Activated naive CD8-positive, alpha-beta T cell treated with anti-CD3 and anti-CD28 coated beads for 36 hours (primary cell): ENCODE measurements at regions not wholly inside any gene's neighbourhood (a gene's known extent, or its start where the extent isn't known, plus 50 kb on each side); places are given as distances from the start of the nearest gene placed in this dataset.
"Not testable (repeated sequence)": the region's sequence is repeated elsewhere in the genome, so short reads cannot be mapped to it uniquely, and the experiment has no call there.

Source experiments
- DNase-seq: peaks from one replicate; pipeline ENCODE4 v3.0.0; 2021
- H3K27ac Mint-ChIP-seq: one replicate; pipeline ENCODE4 v1.8.0; 2022; ENCODE audit warnings: mild to moderate bottlenecking, moderate library complexity, mixed read lengths
- H3K27me3 Mint-ChIP-seq: one replicate; pipeline ENCODE4 v1.8.0; 2022; ENCODE audit warnings: mild to moderate bottlenecking, mixed read lengths
- H3K36me3 Mint-ChIP-seq: one replicate; pipeline ENCODE4 v1.8.0; 2021; ENCODE audit warnings: mild to moderate bottlenecking, mixed read lengths
- H3K4me1 Mint-ChIP-seq: one replicate; pipeline ENCODE4 v1.8.0; 2021; ENCODE audit warnings: mixed read lengths
- H3K4me3 Mint-ChIP-seq: one replicate; pipeline ENCODE4 v1.8.0; 2022; ENCODE audit warnings: mild to moderate bottlenecking, moderate library complexity, mixed read lengths
- H3K9me3 Mint-ChIP-seq: one replicate; pipeline ENCODE4 v1.8.0; 2022; ENCODE audit warnings: mixed read lengths

GRCh38 chr1:104172243-104172681, 422.6 kb downstream of the AMY1C start:
- Mint-ChIP-seq H3K36me3 (no peaks in the 10 kb centered on the region), H3K4me1 (no peaks in the 10 kb centered on the region), H3K9me3 (peaks cover 5% of the 10 kb centered on the region), H3K27ac (no peak overlapping the region), H3K4me3 (no peak overlapping the region), H3K27me3 (no peaks in the 10 kb centered on the region)
- DNase-seq, result no peak

GRCh38 chr1:104182251-104182650, 432.6 kb downstream of the AMY1C start:
- Mint-ChIP-seq H3K4me3 (no peak overlapping the region), H3K36me3 (no peaks in the 10 kb centered on the region), H3K4me1 (no peaks in the 10 kb centered on the region), H3K27me3 (no peaks in the 10 kb centered on the region), H3K27ac (no peak overlapping the region), H3K9me3 (no peaks in the 10 kb centered on the region)
- DNase-seq, result no peak

GRCh38 chr1:104189207-104189606, 439.5 kb downstream of the AMY1C start:
- Mint-ChIP-seq H3K36me3 (no peaks in the 10 kb centered on the region), H3K27me3 (no peaks in the 10 kb centered on the region), H3K9me3 (peaks cover 1% of the 10 kb centered on the region), H3K4me1 (no peaks in the 10 kb centered on the region), H3K27ac (no peak overlapping the region), H3K4me3 (no peak overlapping the region)
- DNase-seq, result no peak

GRCh38 chr1:104190821-104191220, 441.1 kb downstream of the AMY1C start:
- no peaks in the 10 kb centered on the region for H3K36me3 Mint-ChIP-seq
- no peak overlapping the region for H3K4me3 Mint-ChIP-seq
- H3K27me3 Mint-ChIP-seq, result no peaks in the 10 kb centered on the region
- no peaks in the 10 kb centered on the region for H3K4me1 Mint-ChIP-seq
- no peak overlapping the region for H3K27ac Mint-ChIP-seq
- no peak for DNase-seq
- H3K9me3 Mint-ChIP-seq, result peaks cover 3% of the 10 kb centered on the region

GRCh38 chr1:104195395-104195794, 445.7 kb downstream of the AMY1C start:
- Mint-ChIP-seq H3K4me1 (no peaks in the 10 kb centered on the region), H3K4me3 (no peak overlapping the region), H3K27ac (no peak overlapping the region), H3K36me3 (no peaks in the 10 kb centered on the region), H3K9me3 (peaks cover 5% of the 10 kb centered on the region), H3K27me3 (no peaks in the 10 kb centered on the region)
- no peak for DNase-seq

GRCh38 chr1:104196136-104196535, 446.4 kb downstream of the AMY1C start:
- Mint-ChIP-seq H3K4me1 (no peaks in the 10 kb centered on the region), H3K27me3 (no peaks in the 10 kb centered on the region), H3K27ac (no peak overlapping the region), H3K4me3 (no peak overlapping the region), H3K9me3 (peaks cover 5% of the 10 kb centered on the region), H3K36me3 (no peaks in the 10 kb centered on the region)
- DNase-seq, result no peak

GRCh38 chr1:104197516-104197915, 447.8 kb downstream of the AMY1C start:
- Mint-ChIP-seq H3K9me3 (peaks cover 6% of the 10 kb centered on the region), H3K36me3 (no peaks in the 10 kb centered on the region)
- DNase-seq, result no peak

GRCh38 chr1:104212239-104212638, 462.5 kb downstream of the AMY1C start:
- Mint-ChIP-seq H3K4me1 (no peaks in the 10 kb centered on the region), H3K27ac (no peak overlapping the region), H3K4me3 (no peak overlapping the region), H3K27me3 (no peaks in the 10 kb centered on the region), H3K36me3 (no peaks in the 10 kb centered on the region), H3K9me3 (peaks cover 15% of the 10 kb centered on the region)
- DNase-seq, result no peak

More at GRCh38 chr1:104197516-104197915, 447.8 kb downstream of the AMY1C start:
- H3K4me1 Mint-ChIP-seq, result no peaks in the 10 kb centered on the region
- no peaks in the 10 kb centered on the region for H3K27me3 Mint-ChIP-seq
- H3K4me3 Mint-ChIP-seq, result no peak overlapping the region
- H3K27ac Mint-ChIP-seq, result no peak overlapping the region

GRCh38 chr1:104217395-104217986, 467.8 kb downstream of the AMY1C start:
- H3K4me1 Mint-ChIP-seq, H3K27ac Mint-ChIP-seq, H3K4me3 Mint-ChIP-seq, H3K36me3 Mint-ChIP-seq, H3K27me3 Mint-ChIP-seq, DNase-seq: not testable (repeated sequence)
- peaks cover 23% of the 10 kb centered on the region for H3K9me3 Mint-ChIP-seq

GRCh38 chr1:104229860-104230259, 480.2 kb downstream of the AMY1C start:
- Mint-ChIP-seq H3K27ac (no peak overlapping the region), H3K36me3 (no peaks in the 10 kb centered on the region), H3K4me1 (no peaks in the 10 kb centered on the region), H3K9me3 (peaks cover 3% of the 10 kb centered on the region), H3K4me3 (no peak overlapping the region), H3K27me3 (no peaks in the 10 kb centered on the region)
- DNase-seq, result no peak

GRCh38 chr1:104231676-104232075, 482.0 kb downstream of the AMY1C start:
- Mint-ChIP-seq H3K27me3 (no peaks in the 10 kb centered on the region), H3K9me3 (peaks cover 4% of the 10 kb centered on the region), H3K4me1 (no peaks in the 10 kb centered on the region), H3K4me3 (no peak overlapping the region), H3K36me3 (no peaks in the 10 kb centered on the region), H3K27ac (no peak overlapping the region)
- no peak for DNase-seq

GRCh38 chr1:104235141-104235540, 485.4 kb downstream of the AMY1C start:
- no peak for DNase-seq
- H3K27ac Mint-ChIP-seq, result no peak overlapping the region
- H3K36me3 Mint-ChIP-seq, result no peaks in the 10 kb centered on the region
- no peak overlapping the region for H3K4me3 Mint-ChIP-seq
- peaks cover 4% of the 10 kb centered on the region for H3K9me3 Mint-ChIP-seq
- H3K4me1 Mint-ChIP-seq, result no peaks in the 10 kb centered on the region
- no peaks in the 10 kb centered on the region for H3K27me3 Mint-ChIP-seq

GRCh38 chr1:104238991-104239390, 489.3 kb downstream of the AMY1C start:
- H3K4me1 Mint-ChIP-seq, result no peaks in the 10 kb centered on the region
- H3K27ac Mint-ChIP-seq, result no peak overlapping the region
- H3K4me3 Mint-ChIP-seq, result no peak overlapping the region
- no peaks in the 10 kb centered on the region for H3K36me3 Mint-ChIP-seq
- H3K9me3 Mint-ChIP-seq, result peaks cover 4% of the 10 kb centered on the region
- DNase-seq, result no peak
- H3K27me3 Mint-ChIP-seq, result no peaks in the 10 kb centered on the region

- Mint-ChIP-seq H3K4me3 (no peak overlapping the region), H3K4me1 (no peaks in the 10 kb centered on the region), H3K27ac (no peak overlapping the region), H3K9me3 (peaks cover 8% of the 10 kb centered on the region), H3K27me3 (no peaks in the 10 kb centered on the region), H3K36me3 (no peaks in the 10 kb centered on the region)
- no peak for DNase-seq
These were observed 498.7 kb downstream of the AMY1C start for GRCh38 chr1:104248385-104248784.

GRCh38 chr1:104259481-104259880, 509.8 kb downstream of the AMY1C start:
- H3K36me3 Mint-ChIP-seq, result no peaks in the 10 kb centered on the region
- H3K9me3 Mint-ChIP-seq, result peaks cover 3% of the 10 kb centered on the region
- H3K4me1 Mint-ChIP-seq, result no peaks in the 10 kb centered on the region
- no peak overlapping the region for H3K4me3 Mint-ChIP-seq
- no peak overlapping the region for H3K27ac Mint-ChIP-seq
- no peak for DNase-seq
- no peaks in the 10 kb centered on the region for H3K27me3 Mint-ChIP-seq

- not testable (repeated sequence) for H3K27ac Mint-ChIP-seq, H3K36me3 Mint-ChIP-seq, H3K4me3 Mint-ChIP-seq, DNase-seq, H3K27me3 Mint-ChIP-seq, H3K4me1 Mint-ChIP-seq, H3K9me3 Mint-ChIP-seq
These were observed 513.4 kb downstream of the AMY1C start for GRCh38 chr1:104263110-104263509.
